ENCODE measurements at regions not wholly inside any gene's neighbourhood (a gene's known extent, or its start where the extent isn't known, plus 50 kb on each side); places are given as distances from the start of the nearest gene placed in this dataset.
"Not testable (repeated sequence)": the region's sequence is repeated elsewhere in the genome, so short reads cannot be mapped to it uniquely, and the experiment has no call there.

DNA sequence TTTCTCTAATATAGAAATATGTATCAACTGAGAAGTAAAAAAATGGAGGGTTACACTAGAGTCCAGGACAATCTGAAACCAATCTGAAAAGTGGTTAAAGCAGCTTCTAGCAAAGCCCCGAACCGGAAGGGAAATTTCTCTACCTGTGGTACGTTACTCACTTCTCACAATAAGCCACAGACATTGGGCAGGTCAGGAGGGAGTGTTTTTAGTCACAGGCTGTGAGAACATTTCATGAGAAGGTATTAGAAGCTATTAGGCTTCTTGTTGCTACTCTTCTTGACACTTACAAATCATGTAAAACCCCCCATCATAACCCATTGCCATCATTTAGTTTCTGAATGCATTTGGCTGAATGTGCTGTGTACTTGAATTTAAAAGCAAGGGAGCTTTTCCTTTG, 120.9 kb downstream of the NUFIP1 start:
- H3K36me3 ChIP-seq (ENCODE audit: control insufficient read depth, insufficient read depth, low read length), result no peaks in the 10 kb centered on the region
- no peaks in the 10 kb centered on the region for H3K4me1 ChIP-seq (ENCODE audit: control insufficient read depth, insufficient read depth, low read length, poor library complexity, severe bottlenecking)
- no peak overlapping the region for H3K27ac ChIP-seq (ENCODE audit: insufficient read depth, low read length, poor library complexity, severe bottlenecking)
- no peaks in the 10 kb centered on the region for H3K27me3 ChIP-seq (replicated peaks; ENCODE audit: control insufficient read depth, insufficient read depth, low read length, poor library complexity, severe bottlenecking)
- no peak for DNase-seq
- no peaks in the 10 kb centered on the region for H3K9me3 ChIP-seq (ENCODE audit: control insufficient read depth, low read length)
- H3K4me3 ChIP-seq (ENCODE audit: insufficient read depth, low read depth, low read length, poor library complexity, severe bottlenecking), result no peak overlapping the region

DNA sequence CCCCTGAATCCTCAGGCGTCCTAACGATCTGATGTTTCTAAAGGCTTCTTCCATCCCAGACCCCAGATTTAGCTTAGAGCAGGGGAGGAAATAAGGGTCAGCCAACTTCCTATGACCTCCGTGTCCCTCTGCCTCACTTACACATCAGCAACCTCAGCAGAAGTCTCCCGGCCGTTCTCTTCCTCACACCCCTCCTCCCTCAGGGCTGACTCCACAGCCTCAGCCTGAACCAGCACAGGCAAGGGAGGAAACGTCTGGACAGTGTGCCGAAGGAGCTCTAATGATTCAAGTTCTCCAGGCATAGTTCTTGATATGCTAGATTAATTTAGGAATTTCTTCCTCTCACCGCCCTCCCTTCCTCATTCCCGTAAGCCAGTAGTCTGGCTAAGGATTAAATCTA, 121.4 kb downstream of the NUFIP1 start:
- no peak for DNase-seq

GRCh38 chr13:44866411-44866911, 122.8 kb downstream of the NUFIP1 start:
- no peak for DNase-seq
- no peaks in the 10 kb centered on the region for H3K4me1 ChIP-seq (ENCODE audit: control insufficient read depth, insufficient read depth, low read length, poor library complexity, severe bottlenecking)
- H3K27ac ChIP-seq (ENCODE audit: insufficient read depth, low read length, poor library complexity, severe bottlenecking), result no peak overlapping the region
- H3K9me3 ChIP-seq (ENCODE audit: control insufficient read depth, low read length), result no peaks in the 10 kb centered on the region
- no peaks in the 10 kb centered on the region for H3K27me3 ChIP-seq (replicated peaks; ENCODE audit: control insufficient read depth, insufficient read depth, low read length, poor library complexity, severe bottlenecking)
- H3K36me3 ChIP-seq (ENCODE audit: control insufficient read depth, insufficient read depth, low read length), result no peaks in the 10 kb centered on the region
- H3K4me3 ChIP-seq (ENCODE audit: insufficient read depth, low read depth, low read length, poor library complexity, severe bottlenecking), result no peak overlapping the region

More for the DNA sequence above, 121.4 kb downstream of the NUFIP1 start:
- H3K36me3 ChIP-seq (ENCODE audit: control insufficient read depth, insufficient read depth, low read length), result no peaks in the 10 kb centered on the region
- H3K4me3 ChIP-seq (ENCODE audit: insufficient read depth, low read depth, low read length, poor library complexity, severe bottlenecking), result no peak overlapping the region
- no peak overlapping the region for H3K27ac ChIP-seq (ENCODE audit: insufficient read depth, low read length, poor library complexity, severe bottlenecking)
- H3K9me3 ChIP-seq (ENCODE audit: control insufficient read depth, low read length), result no peaks in the 10 kb centered on the region
- H3K27me3 ChIP-seq (replicated peaks; ENCODE audit: control insufficient read depth, insufficient read depth, low read length, poor library complexity, severe bottlenecking), result no peaks in the 10 kb centered on the region
- H3K4me1 ChIP-seq (ENCODE audit: control insufficient read depth, insufficient read depth, low read length, poor library complexity, severe bottlenecking), result no peaks in the 10 kb centered on the region

- H3K4me1 ChIP-seq (ENCODE audit: control insufficient read depth, insufficient read depth, low read length, poor library complexity, severe bottlenecking), result no peaks in the 10 kb centered on the region
- no peaks in the 10 kb centered on the region for H3K9me3 ChIP-seq (ENCODE audit: control insufficient read depth, low read length)
- no peaks in the 10 kb centered on the region for H3K36me3 ChIP-seq (ENCODE audit: control insufficient read depth, insufficient read depth, low read length)
- no peak for DNase-seq
- H3K27me3 ChIP-seq (replicated peaks; ENCODE audit: control insufficient read depth, insufficient read depth, low read length, poor library complexity, severe bottlenecking), result no peaks in the 10 kb centered on the region
- H3K27ac ChIP-seq (ENCODE audit: insufficient read depth, low read length, poor library complexity, severe bottlenecking), result no peak overlapping the region
- H3K4me3 ChIP-seq (ENCODE audit: insufficient read depth, low read depth, low read length, poor library complexity, severe bottlenecking), result no peak overlapping the region
These were observed 123.4 kb downstream of the NUFIP1 start for GRCh38 chr13:44865722-44866410.

- not testable (repeated sequence) for H3K4me1 ChIP-seq (ENCODE audit: control insufficient read depth, insufficient read depth, low read length, poor library complexity, severe bottlenecking); H3K4me3 ChIP-seq (ENCODE audit: insufficient read depth, low read depth, low read length, poor library complexity, severe bottlenecking); H3K27me3 ChIP-seq (replicated peaks; ENCODE audit: control insufficient read depth, insufficient read depth, low read length, poor library complexity, severe bottlenecking); H3K27ac ChIP-seq (ENCODE audit: insufficient read depth, low read length, poor library complexity, severe bottlenecking); DNase-seq; H3K9me3 ChIP-seq (ENCODE audit: control insufficient read depth, low read length); H3K36me3 ChIP-seq (ENCODE audit: control insufficient read depth, insufficient read depth, low read length)
These were observed 125.6 kb downstream of the NUFIP1 start for GRCh38 chr13:44863641-44864040.

DNA sequence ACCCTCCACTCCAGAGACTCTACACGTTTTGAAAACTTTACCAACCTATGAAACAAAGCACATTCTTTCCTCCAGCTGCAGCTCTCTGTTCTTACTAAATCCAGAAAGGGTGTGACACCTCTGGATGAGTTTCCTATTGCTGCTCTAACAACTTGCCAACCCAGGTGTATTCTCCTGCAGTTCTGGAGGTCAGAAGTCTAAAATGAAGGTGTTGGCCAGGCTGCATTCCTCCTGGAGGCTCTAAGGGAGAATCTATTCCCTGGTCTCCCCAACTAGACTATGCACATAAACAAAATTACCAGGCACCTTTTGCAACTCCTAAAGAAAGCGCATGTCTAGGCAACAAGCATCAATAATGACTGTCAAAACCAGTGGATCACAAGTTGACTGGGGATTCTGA, 128.8 kb downstream of the NUFIP1 start:
- Histone ChIP-seq H3K4me1 (ENCODE audit: control insufficient read depth, insufficient read depth, low read length, poor library complexity, severe bottlenecking) (no peaks in the 10 kb centered on the region), H3K9me3 (ENCODE audit: control insufficient read depth, low read length) (no peaks in the 10 kb centered on the region), H3K27me3 (replicated peaks; ENCODE audit: control insufficient read depth, insufficient read depth, low read length, poor library complexity, severe bottlenecking) (no peaks in the 10 kb centered on the region), H3K27ac (ENCODE audit: insufficient read depth, low read length, poor library complexity, severe bottlenecking) (no peak overlapping the region), H3K36me3 (ENCODE audit: control insufficient read depth, insufficient read depth, low read length) (no peaks in the 10 kb centered on the region), H3K4me3 (ENCODE audit: insufficient read depth, low read depth, low read length, poor library complexity, severe bottlenecking) (no peak overlapping the region)
- no peak for DNase-seq

DNA sequence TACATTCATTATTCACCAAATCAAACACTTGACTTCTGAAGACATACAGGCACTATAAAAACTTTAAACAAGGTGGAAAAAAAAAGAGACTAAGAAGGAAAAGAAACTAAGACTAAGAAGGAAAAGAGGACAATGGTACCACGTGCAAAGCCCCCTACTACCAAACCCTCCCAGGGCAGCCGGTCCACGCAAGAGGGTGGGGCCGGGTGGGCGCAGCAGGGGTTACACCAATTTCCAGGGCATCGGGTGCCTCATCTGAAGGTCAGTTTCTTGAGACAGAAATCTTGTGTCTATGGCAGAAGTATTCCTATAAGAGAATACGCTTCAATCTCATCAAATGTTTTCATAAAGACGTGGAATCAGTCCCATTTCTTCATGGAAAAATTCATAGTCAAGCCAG, 131.5 kb downstream of the NUFIP1 start:
- Histone ChIP-seq H3K4me1 (ENCODE audit: control insufficient read depth, insufficient read depth, low read length, poor library complexity, severe bottlenecking) (no peaks in the 10 kb centered on the region), H3K27ac (ENCODE audit: insufficient read depth, low read length, poor library complexity, severe bottlenecking) (no peak overlapping the region), H3K27me3 (replicated peaks; ENCODE audit: control insufficient read depth, insufficient read depth, low read length, poor library complexity, severe bottlenecking) (no peaks in the 10 kb centered on the region), H3K4me3 (ENCODE audit: insufficient read depth, low read depth, low read length, poor library complexity, severe bottlenecking) (no peak overlapping the region), H3K36me3 (ENCODE audit: control insufficient read depth, insufficient read depth, low read length) (no peaks in the 10 kb centered on the region), H3K9me3 (ENCODE audit: control insufficient read depth, low read length) (no peaks in the 10 kb centered on the region)
- DNase-seq, result no peak

DNA sequence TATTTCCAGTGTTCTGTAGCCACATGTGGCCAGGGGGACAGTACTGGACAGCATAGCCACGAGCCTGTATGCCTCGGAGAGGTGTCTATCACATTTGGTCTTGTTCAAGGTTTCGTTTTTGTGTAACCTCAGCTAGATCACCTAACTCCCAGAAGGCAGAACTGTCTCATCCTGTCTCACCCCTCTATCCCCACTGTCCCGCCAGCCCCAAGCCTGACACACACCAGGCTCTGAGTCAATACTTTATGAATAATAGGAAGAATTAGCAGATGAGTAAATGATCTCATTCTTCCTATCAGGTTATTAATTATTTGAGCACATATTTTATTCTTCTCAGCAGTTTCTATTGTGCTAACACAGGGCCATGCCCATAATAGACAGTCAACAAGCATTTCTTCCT, 132.2 kb downstream of the NUFIP1 start:
- no peaks in the 10 kb centered on the region for H3K4me1 ChIP-seq (ENCODE audit: control insufficient read depth, insufficient read depth, low read length, poor library complexity, severe bottlenecking)
- no peaks in the 10 kb centered on the region for H3K27me3 ChIP-seq (replicated peaks; ENCODE audit: control insufficient read depth, insufficient read depth, low read length, poor library complexity, severe bottlenecking)
- no peak overlapping the region for H3K27ac ChIP-seq (ENCODE audit: insufficient read depth, low read length, poor library complexity, severe bottlenecking)
- no peaks in the 10 kb centered on the region for H3K36me3 ChIP-seq (ENCODE audit: control insufficient read depth, insufficient read depth, low read length)
- DNase-seq, result no peak
- H3K4me3 ChIP-seq (ENCODE audit: insufficient read depth, low read depth, low read length, poor library complexity, severe bottlenecking), result no peak overlapping the region
- no peaks in the 10 kb centered on the region for H3K9me3 ChIP-seq (ENCODE audit: control insufficient read depth, low read length)

- H3K27ac ChIP-seq (ENCODE audit: insufficient read depth, low read length, poor library complexity, severe bottlenecking), result no peak overlapping the region
- no peaks in the 10 kb centered on the region for H3K4me1 ChIP-seq (ENCODE audit: control insufficient read depth, insufficient read depth, low read length, poor library complexity, severe bottlenecking)
- H3K27me3 ChIP-seq (replicated peaks; ENCODE audit: control insufficient read depth, insufficient read depth, low read length, poor library complexity, severe bottlenecking), result no peaks in the 10 kb centered on the region
- no peak overlapping the region for H3K4me3 ChIP-seq (ENCODE audit: insufficient read depth, low read depth, low read length, poor library complexity, severe bottlenecking)
- no peaks in the 10 kb centered on the region for H3K36me3 ChIP-seq (ENCODE audit: control insufficient read depth, insufficient read depth, low read length)
- no peaks in the 10 kb centered on the region for H3K9me3 ChIP-seq (ENCODE audit: control insufficient read depth, low read length)
- no peak for DNase-seq
These were observed 133.4 kb downstream of the NUFIP1 start for GRCh38 chr13:44855860-44856259.

DNA sequence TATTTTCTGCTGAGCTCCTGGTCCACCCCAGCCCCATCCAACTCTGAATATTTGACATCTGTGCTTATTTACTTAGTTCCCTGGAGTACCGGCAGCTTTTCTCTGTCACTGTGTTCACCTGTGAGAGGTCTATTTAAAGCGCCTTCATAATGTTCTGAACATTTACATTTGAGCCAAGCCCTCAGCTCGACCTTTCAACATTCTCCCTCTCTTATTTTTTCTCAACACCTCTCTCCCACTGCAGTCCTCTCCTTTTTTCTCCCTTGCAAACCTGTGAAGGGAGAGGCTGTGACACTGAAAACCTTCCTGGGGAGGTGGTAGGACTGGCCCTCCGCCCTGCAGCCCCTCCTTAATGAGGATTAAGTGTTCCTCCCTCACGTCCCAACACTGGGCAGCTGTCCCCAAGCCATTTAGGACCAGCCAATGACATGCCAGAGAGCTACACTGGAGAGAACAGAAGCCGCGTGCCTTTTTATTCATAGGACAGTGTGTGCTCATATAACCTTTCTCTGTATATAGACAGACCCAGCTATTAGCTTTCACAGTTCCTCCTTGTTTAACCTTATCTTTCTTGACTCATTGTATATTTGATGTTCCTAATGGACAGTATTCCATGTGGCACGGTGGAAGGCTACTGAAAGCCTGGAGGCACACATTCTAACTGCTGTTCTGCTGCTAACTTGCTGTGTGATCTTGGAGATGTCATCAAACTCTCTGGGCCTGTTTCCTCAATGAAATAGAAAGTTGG, 134.8 kb downstream of the NUFIP1 start:
- H3K27me3 ChIP-seq (replicated peaks; ENCODE audit: control insufficient read depth, insufficient read depth, low read length, poor library complexity, severe bottlenecking), result no peaks in the 10 kb centered on the region
- H3K4me1 ChIP-seq (ENCODE audit: control insufficient read depth, insufficient read depth, low read length, poor library complexity, severe bottlenecking), result no peaks in the 10 kb centered on the region
- no peaks in the 10 kb centered on the region for H3K9me3 ChIP-seq (ENCODE audit: control insufficient read depth, low read length)
- DNase-seq, result no peak
- H3K36me3 ChIP-seq (ENCODE audit: control insufficient read depth, insufficient read depth, low read length), result no peaks in the 10 kb centered on the region
- no peak overlapping the region for H3K27ac ChIP-seq (ENCODE audit: insufficient read depth, low read length, poor library complexity, severe bottlenecking)
- no peak overlapping the region for H3K4me3 ChIP-seq (ENCODE audit: insufficient read depth, low read depth, low read length, poor library complexity, severe bottlenecking)

Measured in effector memory CD4-positive, alpha-beta T cell (primary cell).